ENCODE measurements at regions not wholly inside any gene's neighbourhood (a gene's known extent, or its start where the extent isn't known, plus 50 kb on each side); places are given as distances from the start of the nearest gene placed in this dataset.

DNA sequence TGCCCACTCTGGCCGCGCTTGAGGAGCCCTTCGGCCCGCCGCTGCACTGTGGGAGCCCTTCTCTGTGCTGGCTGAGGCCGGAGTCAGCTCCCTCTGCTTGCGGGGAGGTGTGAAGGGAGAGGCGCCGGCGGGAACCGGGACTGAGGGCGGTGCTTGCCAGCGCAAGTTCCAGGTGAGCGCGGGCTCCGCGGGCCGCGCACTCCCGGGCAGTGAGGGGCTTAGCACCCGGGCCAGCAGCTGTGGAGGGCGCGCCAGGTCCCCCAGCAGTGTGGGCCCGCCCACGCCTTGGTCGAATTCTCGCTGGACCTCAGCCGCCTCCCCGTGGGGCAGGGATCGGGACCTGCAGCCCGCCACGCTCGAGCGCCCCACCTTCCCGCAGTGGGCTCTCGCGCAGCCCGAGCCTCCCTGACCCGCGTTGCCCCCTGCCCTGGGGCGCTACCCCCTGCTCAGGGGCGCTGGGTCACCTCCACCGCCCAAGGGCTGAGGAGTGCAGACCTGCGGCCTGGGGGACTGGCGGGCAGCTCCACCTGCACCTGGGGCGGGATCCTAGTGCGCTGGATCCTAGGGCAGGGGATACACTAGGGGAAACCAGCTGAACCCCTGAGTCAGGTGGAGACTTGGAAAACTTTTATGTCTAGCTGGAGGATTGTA lies 97.3 kb downstream of the CD8B2 start:
- TF ChIP-seq POLR2A (IDR thresholded peaks at IDR 0.05; ENCODE audit: borderline replicate concordance, extremely low read depth, insufficient read depth, insufficient read length) = no peak
- TF ChIP-seq, protein P1, sequence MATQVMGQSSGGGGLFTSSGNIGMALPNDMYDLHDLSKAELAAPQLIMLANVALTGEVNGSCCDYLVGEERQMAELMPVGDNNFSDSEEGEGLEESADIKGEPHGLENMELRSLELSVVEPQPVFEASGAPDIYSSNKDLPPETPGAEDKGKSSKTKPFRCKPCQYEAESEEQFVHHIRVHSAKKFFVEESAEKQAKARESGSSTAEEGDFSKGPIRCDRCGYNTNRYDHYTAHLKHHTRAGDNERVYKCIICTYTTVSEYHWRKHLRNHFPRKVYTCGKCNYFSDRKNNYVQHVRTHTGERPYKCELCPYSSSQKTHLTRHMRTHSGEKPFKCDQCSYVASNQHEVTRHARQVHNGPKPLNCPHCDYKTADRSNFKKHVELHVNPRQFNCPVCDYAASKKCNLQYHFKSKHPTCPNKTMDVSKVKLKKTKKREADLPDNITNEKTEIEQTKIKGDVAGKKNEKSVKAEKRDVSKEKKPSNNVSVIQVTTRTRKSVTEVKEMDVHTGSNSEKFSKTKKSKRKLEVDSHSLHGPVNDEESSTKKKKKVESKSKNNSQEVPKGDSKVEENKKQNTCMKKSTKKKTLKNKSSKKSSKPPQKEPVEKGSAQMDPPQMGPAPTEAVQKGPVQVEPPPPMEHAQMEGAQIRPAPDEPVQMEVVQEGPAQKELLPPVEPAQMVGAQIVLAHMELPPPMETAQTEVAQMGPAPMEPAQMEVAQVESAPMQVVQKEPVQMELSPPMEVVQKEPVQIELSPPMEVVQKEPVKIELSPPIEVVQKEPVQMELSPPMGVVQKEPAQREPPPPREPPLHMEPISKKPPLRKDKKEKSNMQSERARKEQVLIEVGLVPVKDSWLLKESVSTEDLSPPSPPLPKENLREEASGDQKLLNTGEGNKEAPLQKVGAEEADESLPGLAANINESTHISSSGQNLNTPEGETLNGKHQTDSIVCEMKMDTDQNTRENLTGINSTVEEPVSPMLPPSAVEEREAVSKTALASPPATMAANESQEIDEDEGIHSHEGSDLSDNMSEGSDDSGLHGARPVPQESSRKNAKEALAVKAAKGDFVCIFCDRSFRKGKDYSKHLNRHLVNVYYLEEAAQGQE (IDR thresholded peaks at IDR 0.05; ENCODE audit: low read depth) = no peak
- no peak for TF ChIP-seq TCF7L2 (IDR thresholded peaks at IDR 0.05; ENCODE audit: borderline replicate concordance, extremely low read depth, insufficient read depth, insufficient read length)
- TF ChIP-seq, protein P2, sequence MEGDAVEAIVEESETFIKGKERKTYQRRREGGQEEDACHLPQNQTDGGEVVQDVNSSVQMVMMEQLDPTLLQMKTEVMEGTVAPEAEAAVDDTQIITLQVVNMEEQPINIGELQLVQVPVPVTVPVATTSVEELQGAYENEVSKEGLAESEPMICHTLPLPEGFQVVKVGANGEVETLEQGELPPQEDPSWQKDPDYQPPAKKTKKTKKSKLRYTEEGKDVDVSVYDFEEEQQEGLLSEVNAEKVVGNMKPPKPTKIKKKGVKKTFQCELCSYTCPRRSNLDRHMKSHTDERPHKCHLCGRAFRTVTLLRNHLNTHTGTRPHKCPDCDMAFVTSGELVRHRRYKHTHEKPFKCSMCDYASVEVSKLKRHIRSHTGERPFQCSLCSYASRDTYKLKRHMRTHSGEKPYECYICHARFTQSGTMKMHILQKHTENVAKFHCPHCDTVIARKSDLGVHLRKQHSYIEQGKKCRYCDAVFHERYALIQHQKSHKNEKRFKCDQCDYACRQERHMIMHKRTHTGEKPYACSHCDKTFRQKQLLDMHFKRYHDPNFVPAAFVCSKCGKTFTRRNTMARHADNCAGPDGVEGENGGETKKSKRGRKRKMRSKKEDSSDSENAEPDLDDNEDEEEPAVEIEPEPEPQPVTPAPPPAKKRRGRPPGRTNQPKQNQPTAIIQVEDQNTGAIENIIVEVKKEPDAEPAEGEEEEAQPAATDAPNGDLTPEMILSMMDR (IDR thresholded peaks at IDR 0.05 in 2 of 3, conservative IDR thresholded peaks at IDR 0.05 in 1 of 3; ENCODE audit: borderline replicate concordance in 1 of 3, insufficient read depth in 1 of 3, low read depth in 2 of 3, low read length in 2 of 3) = no peak
- no peak for TF ChIP-seq RAD21 (IDR thresholded peaks at IDR 0.05; ENCODE audit: low read depth)
- TF ChIP-seq CEBPB (IDR thresholded peaks at IDR 0.05; ENCODE audit: low read depth) = no peak
- TF ChIP-seq, protein P3, sequence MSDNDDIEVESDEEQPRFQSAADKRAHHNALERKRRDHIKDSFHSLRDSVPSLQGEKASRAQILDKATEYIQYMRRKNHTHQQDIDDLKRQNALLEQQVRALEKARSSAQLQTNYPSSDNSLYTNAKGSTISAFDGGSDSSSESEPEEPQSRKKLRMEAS (IDR thresholded peaks at IDR 0.05) = no peak
- no peak for TF ChIP-seq EZH2 (IDR thresholded peaks at IDR 0.05)
- no peak for TF ChIP-seq ELF1 (IDR thresholded peaks at IDR 0.05; ENCODE audit: borderline replicate concordance, low read depth)
- TF ChIP-seq SIN3A (IDR thresholded peaks at IDR 0.05; ENCODE audit: low read depth) = no peak
- TF ChIP-seq CBX3 (IDR thresholded peaks at IDR 0.05; ENCODE audit: low read depth) = no peak
- TF ChIP-seq FOSL1 (IDR thresholded peaks at IDR 0.05; ENCODE audit: low read depth) = no peak
- no peak for TF ChIP-seq YY1 (IDR thresholded peaks at IDR 0.05; ENCODE audit: extremely low read depth, insufficient replicate concordance, low read depth, low read length)
- no peak for TF ChIP-seq POLR2AphosphoS5 (IDR thresholded peaks at IDR 0.05; ENCODE audit: low read depth, low read length)

Data from HCT116 (cell line).